HepG2 (cell line): ENCODE measurements at regions not wholly inside any gene's neighbourhood (a gene's known extent, or its start where the extent isn't known, plus 50 kb on each side); places are given as distances from the start of the nearest gene placed in this dataset.

Source experiments
- ATAC-seq: fragments of 200-7000 bp; cut with Tn5 transposase; 3 replicates; pipeline ENCODE4 v1.9.1; 2020; ENCODE audit warnings: mild to moderate bottlenecking, moderate library complexity
- BruUV-seq: library from RNA; stranded (reverse); fragments of 400-500 nt; replicated peaks from 2 replicates; lab custom pipeline; 2021; lab: Mats Ljungman, UMichigan
- CTCF ChIA-PET: fragments of 300-600 bp; formaldehyde crosslinking; extraction: SDS; loops from one replicate; lab custom pipeline; 2021; ENCODE audit warnings: low total read pairs, inconsistent platforms, low intra/inter-chr PET ratio; lab: Yijun Ruan, JAX
- POLR2A ChIA-PET: fragments of 350-600 bp; sonication (Branson Sonifier 250); formaldehyde crosslinking; loops from one replicate; lab custom pipeline; 2020; ENCODE audit warnings: antibody characterized with exemption, inconsistent platforms; lab: Yijun Ruan, JAX
- DNase-seq: peaks from one replicate; pipeline ENCODE4 v3.0.0-alpha.2; 2015; ENCODE audit warnings: low spot score
- FAIRE-seq: peaks from 3 replicates; lab custom pipeline; 2011; peaks lifted over from hg19 to GRCh38; lab: Jason Lieb, UNC
- H2AFZ ChIP-seq: one replicate; pipeline ENCODE4 v1.6.1; 2011; ENCODE audit warnings: low read length, inconsistent platforms
- H3K27ac ChIP-seq: fragments of 300-600 bp; 3 replicates; pipeline ENCODE4 v1.8.0; 2011; ENCODE audit warnings: mixed run types, mild to moderate bottlenecking, mixed read lengths, low read length, inconsistent platforms; ENCODE audit not compliant: insufficient read depth; ENCODE audit errors: extremely low read length
- H3K27me3 ChIP-seq, 2 experiments: fragments of 200-600 bp in 1 of 2; 2 replicates in 1 of 2; 3 replicates in 1 of 2; pipeline versions ENCODE4 v1.6.0 to v1.8.0; 2011; ENCODE audit warnings: low read length in 2 of 2, mild to moderate bottlenecking in 2 of 2, moderate library complexity in 2 of 2, inconsistent platforms in 1 of 2; ENCODE audit not compliant: insufficient read depth in 2 of 2, control insufficient read depth in 1 of 2
- H3K36me3 ChIP-seq, 2 experiments: fragments of 200-600 bp in 1 of 2; replicated peaks in 1 of 2; 2 replicates in 1 of 2; 3 replicates in 1 of 2; pipeline versions ENCODE4 v1.5.1 to v1.8.0; 2011; ENCODE audit warnings: low read length in 2 of 2, inconsistent platforms in 1 of 2; ENCODE audit not compliant: insufficient read depth in 2 of 2, control insufficient read depth in 1 of 2
- H3K4me1 ChIP-seq: 2 replicates; pipeline ENCODE4 v1.5.1; 2012; ENCODE audit warnings: low read length, inconsistent platforms; ENCODE audit not compliant: insufficient read depth
- H3K4me2 ChIP-seq: 2 replicates; pipeline ENCODE4 v1.6.0; 2011; ENCODE audit warnings: low read depth, low read length, inconsistent platforms
- H3K4me3 ChIP-seq, 3 experiments: fragments of 200-600 bp in 1 of 3; sonication (generic), shearing (Covaris generic) in 1 of 3; replicated peaks in 1 of 3; 2 replicates each; pipeline ENCODE4 v1.5.1; 2011 to 2016; ENCODE audit warnings: low read length in 3 of 3, inconsistent platforms in 2 of 3, low read depth in 2 of 3, mild to moderate bottlenecking in 2 of 3, control low read depth in 1 of 3, mixed read lengths in 1 of 3; ENCODE audit not compliant: insufficient read depth in 1 of 3
- H3K79me2 ChIP-seq: one replicate; pipeline ENCODE4 v1.6.1; 2011; ENCODE audit warnings: low read length, inconsistent platforms; ENCODE audit not compliant: insufficient read depth
- H3K9ac ChIP-seq: 2 replicates; pipeline ENCODE4 v1.6.0; 2011; ENCODE audit warnings: mild to moderate bottlenecking, low read depth, low read length, inconsistent platforms; ENCODE audit not compliant: insufficient read depth
- H3K9me3 ChIP-seq: 2 replicates; pipeline ENCODE4 v1.5.1; 2012; ENCODE audit warnings: mild to moderate bottlenecking, low read length
- H4K20me1 ChIP-seq: 2 replicates; pipeline ENCODE4 v1.6.0; 2011; ENCODE audit warnings: inconsistent platforms, mild to moderate bottlenecking, low read length, moderate library complexity; ENCODE audit not compliant: insufficient read depth
- BHLHE40 ChIP-seq: IDR thresholded peaks from 2 replicates; pipeline ENCODE4 v1.6.1; 2011; ENCODE audit warnings: low read length, improper control_type of control experiment
- LCORL ChIP-seq, 2 experiments: fragments of 450-650 bp in 1 of 2; sonication (generic) in 1 of 2; formaldehyde crosslinking in 1 of 2; IDR thresholded peaks; 2 replicates each; pipeline versions ENCODE4 v1.5.0 to v1.6.1; 2017 to 2020; ENCODE audit warnings: antibody characterized with exemption in 1 of 2, missing genetic modification reagents in 1 of 2
- MAFK ChIP-seq, 2 experiments: IDR thresholded peaks in 1 of 2; conservative IDR thresholded peaks in 1 of 2; 2 replicates each; pipeline ENCODE4 v1.6.1; 2011; ENCODE audit warnings: improper control_type of control experiment in 2 of 2, low read length in 2 of 2
- ZBTB38 ChIP-seq: sonication (generic); formaldehyde crosslinking; IDR thresholded peaks from 2 replicates; pipeline ENCODE4 v1.5.1; 2020; ENCODE audit warnings: mild to moderate bottlenecking, missing genetic modification reagents
- ZNF350 ChIP-seq: sonication (generic); formaldehyde crosslinking; IDR thresholded peaks from 2 replicates; pipeline ENCODE4 v1.4.0; 2020; ENCODE audit warnings: mild to moderate bottlenecking, low read depth, missing genetic modification reagents, borderline replicate concordance
- in situ Hi-C: cut with HindIII; loops from 2 replicates; pipeline ENCODE4 v1.10.0; 2017; ENCODE audit warnings: low pct_unique_long_range_greater_than_20kb; ENCODE audit not compliant: extremely low pct_ligation_motif_present
- intact Hi-C: fragments of 100-400 bp; cut with micrococcal nuclease; formaldehyde crosslinking; loops from one replicate; pipeline ENCODE4 v1.10.0; 2022; ENCODE audit not compliant: unreplicated experiment
- TF ChIP-seq, protein P1 (sequence below): sonication (generic); IDR thresholded peaks from 2 replicates; pipeline ENCODE4 v1.6.1; 2016; ENCODE audit warnings: low read depth, borderline replicate concordance
- TF ChIP-seq, protein P2 (sequence below): sonication (generic); formaldehyde crosslinking; IDR thresholded peaks from 2 replicates; pipeline ENCODE4 v1.4.0; 2020; ENCODE audit warnings: low read depth, mild to moderate bottlenecking, missing genetic modification reagents
- TF ChIP-seq, protein P3 (sequence below): sonication (generic); formaldehyde crosslinking; conservative IDR thresholded peaks from 2 replicates; pipeline ENCODE4 v1.8.0; 2022; ENCODE audit warnings: missing genetic modification reagents

GRCh38 chr10:55476129-55476528 is 675.1 kb upstream of the PCDH15 start (continued):
- TF ChIP-seq MAFK (conservative IDR thresholded peaks at IDR 0.05 in 1 of 2, IDR thresholded peaks at IDR 0.05 in 1 of 2; ENCODE audit: low read length in 2 of 2) (no peak), BHLHE40 (no peak)
- TF ChIP-seq, protein P1, sequence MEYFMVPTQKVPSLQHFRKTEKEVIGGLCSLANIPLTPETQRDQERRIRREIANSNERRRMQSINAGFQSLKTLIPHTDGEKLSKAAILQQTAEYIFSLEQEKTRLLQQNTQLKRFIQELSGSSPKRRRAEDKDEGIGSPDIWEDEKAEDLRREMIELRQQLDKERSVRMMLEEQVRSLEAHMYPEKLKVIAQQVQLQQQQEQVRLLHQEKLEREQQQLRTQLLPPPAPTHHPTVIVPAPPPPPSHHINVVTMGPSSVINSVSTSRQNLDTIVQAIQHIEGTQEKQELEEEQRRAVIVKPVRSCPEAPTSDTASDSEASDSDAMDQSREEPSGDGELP, result no peak
- TF ChIP-seq, protein P2, sequence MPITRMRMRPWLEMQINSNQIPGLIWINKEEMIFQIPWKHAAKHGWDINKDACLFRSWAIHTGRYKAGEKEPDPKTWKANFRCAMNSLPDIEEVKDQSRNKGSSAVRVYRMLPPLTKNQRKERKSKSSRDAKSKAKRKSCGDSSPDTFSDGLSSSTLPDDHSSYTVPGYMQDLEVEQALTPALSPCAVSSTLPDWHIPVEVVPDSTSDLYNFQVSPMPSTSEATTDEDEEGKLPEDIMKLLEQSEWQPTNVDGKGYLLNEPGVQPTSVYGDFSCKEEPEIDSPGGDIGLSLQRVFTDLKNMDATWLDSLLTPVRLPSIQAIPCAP (CRISPR knock-in tag), result no peak
- TF ChIP-seq, all 625 proteins: peak for 0

DNA sequence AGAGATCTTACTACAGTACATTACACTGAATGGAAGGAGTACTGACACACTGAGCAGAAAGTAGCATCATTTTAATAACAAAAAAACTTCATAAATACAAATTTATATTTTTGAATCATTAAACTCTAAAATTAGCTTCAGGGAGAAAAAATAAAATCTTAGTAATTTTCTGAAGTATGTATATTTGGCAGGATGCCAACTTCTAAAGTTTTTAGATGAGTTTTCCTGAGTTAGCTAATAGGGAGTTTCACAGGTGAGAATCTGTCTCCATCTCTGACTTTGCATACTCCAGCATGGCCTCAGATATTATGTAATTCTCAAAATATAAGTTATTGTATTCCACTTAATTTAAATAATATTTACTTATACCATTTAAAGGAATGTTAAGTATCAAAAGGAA is 673.2 kb upstream of the PCDH15 start:
- ATAC-seq (no peak), FAIRE-seq (no peak), DNase-seq (no peak)
- no peaks in the 10 kb centered on the region for H3K4me1 ChIP-seq
- no peak overlapping the region for H2AFZ ChIP-seq
- ChIA-PET CTCF (no interaction called here), POLR2A (no interaction called here)
- H3K9ac ChIP-seq, result no peak overlapping the region
- no peak overlapping the region for H3K4me2 ChIP-seq
- no peak overlapping the region for H3K27ac ChIP-seq
- no peaks in the 10 kb centered on the region for H4K20me1 ChIP-seq
- intact Hi-C loops (no loop called here), in situ Hi-C loops (no loop called here)
- no peaks in the 10 kb centered on the region for H3K36me3 ChIP-seq
- H3K9me3 ChIP-seq, result no peaks in the 10 kb centered on the region
- no peaks in the 10 kb centered on the region for H3K27me3 ChIP-seq
- no TSS peak for BruUV-seq
- H3K4me3 ChIP-seq, result no peak overlapping the region
- TF ChIP-seq, protein P3, sequence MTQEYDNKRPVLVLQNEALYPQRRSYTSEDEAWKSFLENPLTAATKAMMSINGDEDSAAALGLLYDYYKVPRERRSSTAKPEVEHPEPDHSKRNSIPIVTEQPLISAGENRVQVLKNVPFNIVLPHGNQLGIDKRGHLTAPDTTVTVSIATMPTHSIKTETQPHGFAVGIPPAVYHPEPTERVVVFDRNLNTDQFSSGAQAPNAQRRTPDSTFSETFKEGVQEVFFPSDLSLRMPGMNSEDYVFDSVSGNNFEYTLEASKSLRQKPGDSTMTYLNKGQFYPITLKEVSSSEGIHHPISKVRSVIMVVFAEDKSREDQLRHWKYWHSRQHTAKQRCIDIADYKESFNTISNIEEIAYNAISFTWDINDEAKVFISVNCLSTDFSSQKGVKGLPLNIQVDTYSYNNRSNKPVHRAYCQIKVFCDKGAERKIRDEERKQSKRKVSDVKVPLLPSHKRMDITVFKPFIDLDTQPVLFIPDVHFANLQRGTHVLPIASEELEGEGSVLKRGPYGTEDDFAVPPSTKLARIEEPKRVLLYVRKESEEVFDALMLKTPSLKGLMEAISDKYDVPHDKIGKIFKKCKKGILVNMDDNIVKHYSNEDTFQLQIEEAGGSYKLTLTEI (CRISPR knock-in tag), result no peak
- TF ChIP-seq LCORL (IDR thresholded peaks at IDR 0.05) (peak; percentile 69; the same call in 1 of the 2 replicates), LCORL (CRISPR knock-in tag; IDR thresholded peaks at IDR 0.05) (no peak), ZBTB38 (no peak), ZNF350 (no peak)
- no peaks in the 10 kb centered on the region for H3K79me2 ChIP-seq
